ENCODE measurements at regions not wholly inside any gene's neighbourhood (a gene's known extent, or its start where the extent isn't known, plus 50 kb on each side); places are given as distances from the start of the nearest gene placed in this dataset.
"Not testable (repeated sequence)": the region's sequence is repeated elsewhere in the genome, so short reads cannot be mapped to it uniquely, and the experiment has no call there.

GRCh38 chr4:186826846-186827533 lies 103.3 kb upstream of the FAT1 start:
- no peak for DNase-seq (ENCODE audit: low read depth)
- no peak overlapping the region for H3K4me3 ChIP-seq (ENCODE audit: low read depth, low read length)
- TF ChIP-seq, protein P1, sequence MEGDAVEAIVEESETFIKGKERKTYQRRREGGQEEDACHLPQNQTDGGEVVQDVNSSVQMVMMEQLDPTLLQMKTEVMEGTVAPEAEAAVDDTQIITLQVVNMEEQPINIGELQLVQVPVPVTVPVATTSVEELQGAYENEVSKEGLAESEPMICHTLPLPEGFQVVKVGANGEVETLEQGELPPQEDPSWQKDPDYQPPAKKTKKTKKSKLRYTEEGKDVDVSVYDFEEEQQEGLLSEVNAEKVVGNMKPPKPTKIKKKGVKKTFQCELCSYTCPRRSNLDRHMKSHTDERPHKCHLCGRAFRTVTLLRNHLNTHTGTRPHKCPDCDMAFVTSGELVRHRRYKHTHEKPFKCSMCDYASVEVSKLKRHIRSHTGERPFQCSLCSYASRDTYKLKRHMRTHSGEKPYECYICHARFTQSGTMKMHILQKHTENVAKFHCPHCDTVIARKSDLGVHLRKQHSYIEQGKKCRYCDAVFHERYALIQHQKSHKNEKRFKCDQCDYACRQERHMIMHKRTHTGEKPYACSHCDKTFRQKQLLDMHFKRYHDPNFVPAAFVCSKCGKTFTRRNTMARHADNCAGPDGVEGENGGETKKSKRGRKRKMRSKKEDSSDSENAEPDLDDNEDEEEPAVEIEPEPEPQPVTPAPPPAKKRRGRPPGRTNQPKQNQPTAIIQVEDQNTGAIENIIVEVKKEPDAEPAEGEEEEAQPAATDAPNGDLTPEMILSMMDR (IDR thresholded peaks at IDR 0.05; ENCODE audit: low read depth, low read length, missing control alignments): no peak

GRCh38 chr4:186827534-186827897 lies 103.9 kb upstream of the FAT1 start:
- no peak overlapping the region for H3K4me3 ChIP-seq (ENCODE audit: low read depth, low read length)
- TF ChIP-seq, protein P1 (IDR thresholded peaks at IDR 0.05; ENCODE audit: low read depth, low read length, missing control alignments): no peak

DNA sequence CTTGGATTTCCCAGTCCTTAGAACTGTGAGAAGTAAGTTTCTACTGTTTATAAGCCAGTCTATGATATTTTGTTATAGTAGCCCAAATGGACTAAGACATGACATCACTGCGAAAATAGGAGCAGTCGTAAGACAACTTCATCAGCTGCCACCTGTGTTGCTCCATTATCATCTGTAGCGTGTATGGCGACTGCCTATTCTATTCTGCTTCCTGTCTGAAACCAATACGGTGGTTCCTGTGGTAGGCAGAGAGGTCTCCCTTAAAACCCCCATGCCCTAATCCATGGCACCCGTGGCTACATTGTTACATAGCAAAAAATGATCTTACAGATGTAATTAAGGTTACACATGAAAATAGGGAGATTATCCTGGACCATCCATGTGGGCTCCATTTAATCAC lies 105.4 kb upstream of the FAT1 start:
- TF ChIP-seq, protein P1 (IDR thresholded peaks at IDR 0.05; ENCODE audit: low read depth, low read length, missing control alignments): no peak
- no peak for DNase-seq (ENCODE audit: low read depth)
- H3K4me3 ChIP-seq (ENCODE audit: low read depth, low read length): no peak overlapping the region

More at GRCh38 chr4:186827534-186827897, 103.9 kb upstream of the FAT1 start:
- no peak for DNase-seq (ENCODE audit: low read depth)

- TF ChIP-seq, protein P1 (IDR thresholded peaks at IDR 0.05; ENCODE audit: low read depth, low read length, missing control alignments): no peak
- no peak overlapping the region for H3K4me3 ChIP-seq (ENCODE audit: low read depth, low read length)
- DNase-seq (ENCODE audit: low read depth): no peak
Measured at GRCh38 chr4:186829740-186830449, 106.2 kb upstream of the FAT1 start.

GRCh38 chr4:186831574-186831973 lies 107.9 kb upstream of the FAT1 start:
- TF ChIP-seq, protein P1 (IDR thresholded peaks at IDR 0.05; ENCODE audit: low read depth, low read length, missing control alignments): no peak
- DNase-seq (ENCODE audit: low read depth): no peak
- no peak overlapping the region for H3K4me3 ChIP-seq (ENCODE audit: low read depth, low read length)

DNA sequence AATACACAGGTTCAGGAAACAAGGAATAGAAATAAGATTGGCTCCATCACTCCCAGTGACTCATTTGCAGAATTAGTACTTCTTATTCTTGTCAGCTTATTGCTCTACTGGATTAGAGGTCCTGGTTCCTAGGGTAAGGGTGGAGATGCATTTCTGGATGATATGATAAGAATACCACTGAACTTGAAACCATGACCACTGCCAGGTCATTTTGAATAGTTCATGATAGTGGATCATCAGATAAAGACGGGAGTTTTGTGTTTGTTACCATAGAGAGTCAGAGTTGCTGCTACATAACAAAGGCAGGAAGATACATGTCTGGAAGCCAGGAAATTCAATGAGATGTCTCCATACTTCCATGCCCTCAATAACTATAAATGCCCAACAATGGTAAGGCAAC lies 109.2 kb upstream of the FAT1 start:
- TF ChIP-seq, protein P1 (IDR thresholded peaks at IDR 0.05; ENCODE audit: low read depth, low read length, missing control alignments): no peak
- no peak for DNase-seq (ENCODE audit: low read depth)
- H3K4me3 ChIP-seq (ENCODE audit: low read depth, low read length): no peak overlapping the region

DNA sequence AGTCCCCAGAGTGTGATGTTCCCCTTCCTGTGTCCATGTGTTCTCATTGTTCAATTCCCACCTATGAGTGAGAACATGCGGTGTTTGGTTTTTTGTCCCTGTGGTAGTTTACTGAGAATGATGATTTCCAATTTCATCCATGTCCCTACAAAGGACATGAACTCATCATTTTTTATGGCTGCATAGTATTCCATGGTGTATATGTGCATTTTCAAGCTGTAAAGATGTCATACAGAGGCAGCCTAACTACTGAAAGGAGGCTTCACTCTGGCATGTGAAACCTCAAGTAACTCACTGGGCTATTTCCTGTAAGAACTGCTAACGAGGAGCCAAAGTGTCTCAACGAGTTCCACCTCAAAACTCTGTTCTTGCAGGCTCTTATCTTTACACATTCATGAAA lies 113.8 kb upstream of the FAT1 start:
- not testable (repeated sequence) for DNase-seq (ENCODE audit: low read depth); H3K4me3 ChIP-seq (ENCODE audit: low read depth, low read length)
